OCI-LY7 (cell line): ENCODE measurements at regions not wholly inside any gene's neighbourhood (a gene's known extent, or its start where the extent isn't known, plus 50 kb on each side); places are given as distances from the start of the nearest gene placed in this dataset.

ENCODE experiments used
- BruUV-seq: library from RNA; stranded (reverse); fragments of 400-500 nt; replicated peaks from 2 replicates; lab custom pipeline; 2021; lab: Mats Ljungman, UMichigan
- CTCF ChIA-PET: fragments of 300-600 bp; sonication (Branson Sonifier 250); formaldehyde crosslinking; loops from one replicate; lab custom pipeline; 2022; ENCODE audit warnings: antibody characterized with exemption; ENCODE audit not compliant: unreplicated experiment; lab: Charles Lee
- POLR2A ChIA-PET: fragments of 300-600 bp; sonication (Branson Sonifier 250); formaldehyde crosslinking; loops from one replicate; lab custom pipeline; 2022; ENCODE audit warnings: antibody characterized with exemption; lab: Charles Lee
- DNase-seq: peaks from one replicate; pipeline ENCODE4 v3.0.0-alpha.2; 2015; ENCODE audit warnings: low spot score
- H2AFZ ChIP-seq: fragments of 200-600 bp; sonication (generic), shearing (Covaris generic); 2 replicates; pipeline ENCODE4 v1.6.1; 2014; ENCODE audit warnings: mild to moderate bottlenecking, antibody characterized with exemption, low read length, moderate library complexity
- H3K27ac ChIP-seq: fragments of 200-600 bp; sonication (generic); 2 replicates; pipeline ENCODE4 v1.5.1; 2014; ENCODE audit warnings: mixed run types, low read depth, mild to moderate bottlenecking, moderate library complexity, low read length, inconsistent platforms; ENCODE audit not compliant: poor library complexity, severe bottlenecking
- H3K36me3 ChIP-seq: fragments of 200-600 bp; sonication (generic); 2 replicates; pipeline ENCODE4 v1.6.1; 2014; ENCODE audit warnings: mild to moderate bottlenecking, antibody characterized with exemption, low read length, moderate library complexity, mixed read lengths; ENCODE audit not compliant: insufficient read depth
- H3K4me1 ChIP-seq: fragments of 200-600 bp; sonication (generic); 2 replicates; pipeline ENCODE4 v1.5.1; 2014; ENCODE audit warnings: mild to moderate bottlenecking, low read length; ENCODE audit not compliant: insufficient read depth, poor library complexity, severe bottlenecking
- H3K4me2 ChIP-seq: fragments of 200-600 bp; sonication (generic); 2 replicates; pipeline ENCODE4 v1.6.1; 2014; ENCODE audit warnings: mild to moderate bottlenecking, low read length
- H3K4me3 ChIP-seq: fragments of 200-600 bp; sonication (generic); 2 replicates; pipeline ENCODE4 v1.5.1; 2014; ENCODE audit warnings: mild to moderate bottlenecking, low read depth, low read length; ENCODE audit not compliant: poor library complexity, severe bottlenecking
- H3K79me2 ChIP-seq: fragments of 200-600 bp; sonication (generic); 2 replicates; pipeline ENCODE4 v1.6.1; 2016; ENCODE audit warnings: low read depth, mild to moderate bottlenecking, low read length, moderate library complexity, mixed read lengths; ENCODE audit not compliant: insufficient read depth
- H3K9me2 ChIP-seq: fragments of 200-600 bp; sonication (generic); 2 replicates; pipeline ENCODE4 v1.6.1; 2016; ENCODE audit warnings: mild to moderate bottlenecking, low read length, mixed read lengths; ENCODE audit not compliant: insufficient read depth
- H3K9me3 ChIP-seq: fragments of 200-600 bp; sonication (generic); 2 replicates; pipeline ENCODE4 v1.6.1; 2014; ENCODE audit warnings: mild to moderate bottlenecking, mixed run types, low read length, mixed read lengths
- H4K20me1 ChIP-seq: fragments of 200-600 bp; sonication (generic); 2 replicates; pipeline ENCODE4 v1.6.1; 2014; ENCODE audit warnings: mild to moderate bottlenecking, antibody characterized with exemption, low read length, moderate library complexity, mixed read lengths; ENCODE audit not compliant: insufficient read depth
- EZH2phosphoT487 ChIP-seq: fragments of 200-600 bp; sonication (generic); IDR thresholded peaks from 2 replicates; pipeline ENCODE4 v1.6.1; 2018; ENCODE audit warnings: low read depth, borderline replicate concordance, mild to moderate bottlenecking, mixed run types, antibody characterized with exemption, low read length, moderate library complexity, mixed read lengths
- intact Hi-C: fragments of 100-400 bp; cut with micrococcal nuclease; formaldehyde crosslinking; loops from one replicate; pipeline ENCODE4 v1.10.0; 2022; ENCODE audit not compliant: unreplicated experiment
- TF ChIP-seq, protein P1 (sequence below): fragments of 200-600 bp; sonication (generic); conservative IDR thresholded peaks from 2 replicates; pipeline ENCODE4 v1.5.1; 2014; ENCODE audit warnings: mild to moderate bottlenecking, antibody characterized with exemption, low read length, moderate library complexity, mixed read lengths

GRCh38 chr11:95563173-95563572 is 226.4 kb downstream of the FAM76B start:
- Histone ChIP-seq H3K4me2 (no peak overlapping the region), H3K4me1 (no peaks in the 10 kb centered on the region), H3K36me3 (no peaks in the 10 kb centered on the region), H4K20me1 (no peaks in the 10 kb centered on the region), H3K4me3 (no peak overlapping the region), H3K79me2 (no peaks in the 10 kb centered on the region), H3K27ac (no peak overlapping the region), H3K9me2 (no peaks in the 10 kb centered on the region), H2AFZ (no peak overlapping the region), H3K9me3 (no peaks in the 10 kb centered on the region)
- CTCF ChIA-PET: no interaction called here
- DNase-seq: no peak
- no TSS peak for BruUV-seq
- no peak for TF ChIP-seq EZH2phosphoT487
- TF ChIP-seq, protein P1, sequence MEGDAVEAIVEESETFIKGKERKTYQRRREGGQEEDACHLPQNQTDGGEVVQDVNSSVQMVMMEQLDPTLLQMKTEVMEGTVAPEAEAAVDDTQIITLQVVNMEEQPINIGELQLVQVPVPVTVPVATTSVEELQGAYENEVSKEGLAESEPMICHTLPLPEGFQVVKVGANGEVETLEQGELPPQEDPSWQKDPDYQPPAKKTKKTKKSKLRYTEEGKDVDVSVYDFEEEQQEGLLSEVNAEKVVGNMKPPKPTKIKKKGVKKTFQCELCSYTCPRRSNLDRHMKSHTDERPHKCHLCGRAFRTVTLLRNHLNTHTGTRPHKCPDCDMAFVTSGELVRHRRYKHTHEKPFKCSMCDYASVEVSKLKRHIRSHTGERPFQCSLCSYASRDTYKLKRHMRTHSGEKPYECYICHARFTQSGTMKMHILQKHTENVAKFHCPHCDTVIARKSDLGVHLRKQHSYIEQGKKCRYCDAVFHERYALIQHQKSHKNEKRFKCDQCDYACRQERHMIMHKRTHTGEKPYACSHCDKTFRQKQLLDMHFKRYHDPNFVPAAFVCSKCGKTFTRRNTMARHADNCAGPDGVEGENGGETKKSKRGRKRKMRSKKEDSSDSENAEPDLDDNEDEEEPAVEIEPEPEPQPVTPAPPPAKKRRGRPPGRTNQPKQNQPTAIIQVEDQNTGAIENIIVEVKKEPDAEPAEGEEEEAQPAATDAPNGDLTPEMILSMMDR: no peak
- POLR2A ChIA-PET: no interaction called here
- intact Hi-C loops: no loop called here

GRCh38 chr11:95562196-95562921 is 227.2 kb downstream of the FAM76B start:
- POLR2A ChIA-PET: interaction anchor here (0.8 to 1.2 kb wide), 2 partner anchors 17 to 54 kb away, joined by 3 read pairs; no protein-coding TSS in a partner anchor
- no peak overlapping the region for H3K4me3 ChIP-seq
- CTCF ChIA-PET: no interaction called here
- no peak for DNase-seq
- no peaks in the 10 kb centered on the region for H3K36me3 ChIP-seq
- no peaks in the 10 kb centered on the region for H3K9me2 ChIP-seq
- no peak overlapping the region for H2AFZ ChIP-seq
- no peaks in the 10 kb centered on the region for H3K4me1 ChIP-seq
- H3K79me2 ChIP-seq: no peaks in the 10 kb centered on the region
- BruUV-seq: no TSS peak
- TF ChIP-seq, protein P1: no peak
- TF ChIP-seq EZH2phosphoT487: no peak
- no peaks in the 10 kb centered on the region for H4K20me1 ChIP-seq
- H3K27ac ChIP-seq: no peak overlapping the region
- intact Hi-C loops: no loop called here
- H3K4me2 ChIP-seq: no peak overlapping the region
- no peaks in the 10 kb centered on the region for H3K9me3 ChIP-seq

DNA sequence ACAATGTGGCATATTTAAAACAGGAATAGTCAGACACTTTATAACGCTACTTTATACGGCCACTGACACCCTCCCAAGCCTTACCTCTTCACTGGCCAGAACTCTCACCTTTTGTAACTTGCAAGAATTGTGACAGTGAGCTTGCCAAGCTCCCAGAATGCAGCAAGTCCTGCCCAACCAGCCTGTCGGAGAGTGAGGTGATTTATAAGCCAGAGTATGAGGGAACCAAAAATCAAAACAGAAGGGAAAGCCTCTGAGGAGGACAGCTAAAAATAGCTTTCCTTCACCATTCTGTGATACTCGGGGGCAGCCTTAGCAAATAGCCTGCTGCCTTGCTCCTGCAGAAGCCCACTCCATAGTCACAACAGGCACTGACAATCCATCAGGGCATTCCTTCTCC is 229.7 kb downstream of the FAM76B start:
- Histone ChIP-seq H3K79me2 (no peaks in the 10 kb centered on the region), H4K20me1 (no peaks in the 10 kb centered on the region), H3K27ac (no peak overlapping the region), H2AFZ (no peak overlapping the region), H3K36me3 (no peaks in the 10 kb centered on the region), H3K4me1 (no peaks in the 10 kb centered on the region), H3K4me3 (no peak overlapping the region), H3K9me2 (no peaks in the 10 kb centered on the region), H3K4me2 (no peak overlapping the region), H3K9me3 (no peaks in the 10 kb centered on the region)
- ChIA-PET POLR2A (interaction anchor here (0.6 kb wide), 1 partner anchor 227 kb away, joined by 7 read pairs; no protein-coding TSS in a partner anchor), CTCF (no interaction called here)
- no TSS peak for BruUV-seq
- TF ChIP-seq, protein P1: no peak
- TF ChIP-seq EZH2phosphoT487: no peak
- intact Hi-C loops: no loop called here
- DNase-seq: no peak
